Epidermal melanocyte (primary cell): ENCODE measurements at regions not wholly inside any gene's neighbourhood (a gene's known extent, or its start where the extent isn't known, plus 50 kb on each side); places are given as distances from the start of the nearest gene placed in this dataset.
"Not testable (repeated sequence)": the region's sequence is repeated elsewhere in the genome, so short reads cannot be mapped to it uniquely, and the experiment has no call there.

Experiments used
- DNase-seq: peaks from one replicate; pipeline ENCODE4 v3.0.0; 2011; ENCODE audit warnings: low spot score; ENCODE audit not compliant: insufficient read length

GRCh38 chr1:99444211-99444927 is 180.1 kb downstream of the PLPPR4 start:
- not testable (repeated sequence) for DNase-seq

DNA sequence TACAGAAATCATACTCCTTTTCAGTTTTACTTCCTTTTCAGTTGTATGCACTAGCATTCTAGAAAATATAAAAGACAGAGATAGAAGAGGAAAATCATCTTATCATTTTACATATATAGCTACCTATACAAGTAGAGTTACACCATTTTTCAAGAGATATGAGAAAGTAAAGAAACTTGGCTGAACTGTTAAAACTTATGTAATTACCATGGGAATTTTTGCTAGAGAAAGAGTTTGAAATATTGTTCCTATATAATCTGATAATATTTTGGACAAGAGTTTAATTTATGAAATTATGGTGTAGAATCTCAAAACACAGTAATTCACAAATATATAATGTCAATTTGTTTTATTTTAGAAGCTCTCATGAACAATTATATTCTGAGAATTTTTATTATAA is 180.8 kb downstream of the PLPPR4 start:
- no peak for DNase-seq

DNA sequence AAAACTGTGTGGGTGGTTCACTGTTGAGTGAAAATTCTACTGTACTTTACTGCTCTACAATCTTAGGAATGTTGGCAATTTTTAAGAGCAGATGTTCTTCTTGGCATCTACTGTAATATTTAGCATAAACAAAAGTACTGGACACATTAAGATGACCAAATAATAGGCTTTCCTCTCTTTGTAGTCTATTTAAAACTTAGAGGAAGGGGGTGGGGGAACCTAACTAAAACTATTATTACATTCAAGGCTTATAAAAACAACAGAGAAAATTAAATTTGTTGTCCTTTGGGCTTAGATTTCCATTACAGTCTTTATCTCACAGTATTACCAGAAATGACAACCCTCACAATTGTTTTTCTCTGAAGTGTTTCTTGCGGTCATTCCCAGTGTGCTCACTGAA is 181.2 kb downstream of the PLPPR4 start:
- DNase-seq, result no peak

DNA sequence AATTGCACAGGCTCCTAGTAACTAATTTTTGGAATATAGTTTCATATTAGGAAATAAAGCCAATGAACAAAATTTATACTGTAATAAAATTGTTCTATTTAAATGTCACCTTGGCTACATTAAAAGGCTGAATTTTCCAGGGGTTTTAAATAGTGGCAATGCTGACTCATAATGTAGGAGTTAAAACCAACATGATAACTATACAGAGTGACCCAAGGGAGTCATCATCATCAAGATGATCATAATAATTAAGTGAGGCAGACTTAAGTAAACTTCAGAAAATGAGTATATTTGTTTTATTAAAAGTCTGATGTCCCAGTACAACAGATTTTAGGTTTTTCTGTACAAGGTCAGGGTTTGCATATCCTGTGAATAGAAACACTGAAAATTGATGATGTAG is 183.4 kb downstream of the PLPPR4 start:
- no peak for DNase-seq

DNA sequence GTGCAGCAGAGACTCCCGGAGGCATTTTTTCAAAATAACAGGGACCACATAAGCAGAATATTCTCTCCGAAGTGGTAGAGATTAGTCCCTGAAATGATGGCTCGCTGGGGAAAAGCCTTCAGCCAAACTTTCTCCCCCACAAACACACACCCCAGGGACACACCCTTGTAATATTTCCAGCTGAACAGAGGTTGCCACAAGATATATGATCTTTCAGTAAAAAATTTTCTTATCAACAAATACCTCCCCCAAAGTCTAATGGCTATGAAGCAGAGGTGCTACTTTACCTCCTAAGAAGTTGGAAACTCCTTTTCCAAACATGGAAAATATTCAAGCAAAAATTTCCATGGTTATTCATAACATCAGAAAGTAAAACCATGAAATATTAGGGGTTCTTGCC is 190.2 kb upstream of the PALMD start:
- DNase-seq, result no peak

DNA sequence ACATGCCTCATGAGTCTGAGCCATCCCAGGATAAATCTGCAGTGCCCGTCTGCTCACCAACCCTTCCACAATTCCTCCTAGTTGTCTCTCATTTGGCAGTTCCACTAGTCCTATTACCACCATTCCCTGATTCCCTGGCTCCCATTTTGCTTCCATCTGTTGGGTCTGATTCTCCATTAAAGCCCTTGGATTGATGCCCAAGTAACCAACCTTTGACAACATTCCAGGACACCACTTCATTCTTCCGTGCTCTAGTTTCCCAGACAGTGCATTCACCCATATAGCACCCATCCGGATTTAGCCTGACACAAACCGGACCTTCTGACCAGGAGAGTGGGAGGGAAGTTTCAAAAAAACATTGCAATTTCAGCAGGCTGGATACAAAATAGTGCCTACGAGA is 189.4 kb upstream of the PALMD start:
- DNase-seq, result no peak

GRCh38 chr1:99457381-99458165 is 188.3 kb upstream of the PALMD start:
- no peak for DNase-seq

- no peak for DNase-seq
Observed at GRCh38 chr1:99461499-99461898, 184.4 kb upstream of the PALMD start.

- DNase-seq, result no peak
Observed at GRCh38 chr1:99464738-99465137, 181.2 kb upstream of the PALMD start.

GRCh38 chr1:99465176-99465900 is 180.6 kb upstream of the PALMD start:
- no peak for DNase-seq

GRCh38 chr1:99467645-99468044 is 178.3 kb upstream of the PALMD start:
- DNase-seq, result no peak

DNA sequence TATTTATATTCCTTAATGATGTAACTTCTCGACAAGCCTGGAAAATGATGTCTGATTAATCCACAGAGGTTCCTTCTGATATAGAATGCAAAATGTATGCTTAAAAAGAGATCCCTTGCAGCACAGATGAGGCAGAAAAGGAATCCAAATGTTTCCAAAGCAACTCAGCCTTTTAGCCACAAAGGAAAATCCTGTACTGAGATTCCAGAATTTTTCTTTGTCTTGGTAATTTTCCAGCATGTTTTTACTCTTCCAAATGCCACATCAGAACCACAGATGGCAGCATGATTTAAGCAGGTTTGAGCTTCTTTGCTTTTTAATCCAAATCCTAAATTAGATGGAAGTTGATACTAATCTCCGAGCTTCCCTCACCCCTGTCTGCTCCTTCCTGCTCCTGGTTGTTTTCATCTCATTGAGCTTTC is 176.4 kb upstream of the PALMD start:
- no peak for DNase-seq

DNA sequence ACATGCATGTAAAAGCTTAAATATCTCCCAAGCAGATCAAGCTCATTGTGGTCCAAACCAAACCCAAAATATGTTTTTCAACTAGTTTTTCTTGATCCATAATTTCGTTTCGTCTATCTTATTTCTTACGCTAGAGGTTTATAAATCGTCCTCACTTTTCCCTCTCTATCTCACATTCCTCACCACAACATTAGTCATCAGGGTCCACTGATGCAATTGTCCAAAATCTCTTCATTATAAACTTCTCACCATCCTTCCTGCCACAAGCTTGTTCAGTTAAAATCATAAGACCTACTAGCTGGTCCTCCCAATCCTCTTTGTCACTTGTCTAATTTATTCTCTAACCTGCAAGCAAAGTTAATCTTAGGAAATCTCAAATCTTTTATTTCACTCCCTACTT is 173.0 kb upstream of the PALMD start:
- no peak for DNase-seq

DNA sequence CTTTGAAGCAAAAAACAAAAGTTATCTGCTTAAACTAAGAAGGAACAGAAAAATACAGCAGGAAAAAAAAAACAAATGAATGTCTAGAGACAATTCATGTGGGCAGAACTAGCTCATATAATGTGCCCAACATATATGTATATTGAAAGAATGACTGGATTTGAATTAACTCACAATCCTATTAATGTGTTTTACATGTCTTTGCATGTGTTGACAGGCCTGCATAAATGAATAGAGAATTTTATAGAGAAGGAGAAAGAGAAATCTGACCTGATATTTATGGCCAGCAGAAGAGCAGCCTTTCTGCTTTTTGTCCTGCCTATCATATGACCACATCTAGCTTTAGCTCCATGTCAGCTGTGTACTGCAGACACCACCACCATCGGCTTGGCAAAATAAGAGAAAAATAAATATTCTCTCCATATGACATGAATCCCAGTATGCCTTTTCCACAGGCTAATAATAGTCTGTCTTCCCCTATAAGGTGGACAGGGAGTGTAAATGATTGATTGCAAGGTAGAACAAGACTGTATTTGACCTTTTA is 171.5 kb upstream of the PALMD start:
- DNase-seq, result no peak

GRCh38 chr1:99476058-99476457 is 169.9 kb upstream of the PALMD start:
- DNase-seq, result no peak

DNA sequence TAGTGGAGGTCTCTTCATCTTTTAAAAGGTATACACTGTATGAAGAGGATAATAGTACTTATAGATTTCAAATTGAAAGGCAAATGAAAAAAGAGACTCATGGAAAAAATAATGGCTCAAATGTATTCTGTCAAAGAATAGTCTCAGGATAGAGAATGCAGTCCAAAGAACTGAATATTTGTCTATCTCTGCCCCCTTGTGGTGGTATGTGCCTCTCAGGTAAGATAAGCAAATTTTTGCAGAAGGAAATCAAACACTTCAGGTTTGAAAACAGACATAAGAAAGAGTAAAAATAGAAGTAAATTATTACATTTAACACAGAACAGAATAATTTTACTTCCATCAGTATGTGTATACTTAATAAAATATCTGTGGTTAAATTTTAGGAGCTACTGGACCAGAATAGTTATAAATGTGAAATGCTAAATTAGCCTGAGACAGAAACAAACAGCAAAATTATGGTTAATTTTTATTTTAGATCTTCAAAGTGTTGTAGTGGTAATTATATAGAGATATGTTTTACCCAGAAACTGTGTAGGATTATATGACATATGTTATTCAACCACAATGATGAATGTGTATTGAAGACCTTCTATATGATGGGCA is 164.4 kb upstream of the PALMD start:
- peak; percentile 44 for DNase-seq

DNA sequence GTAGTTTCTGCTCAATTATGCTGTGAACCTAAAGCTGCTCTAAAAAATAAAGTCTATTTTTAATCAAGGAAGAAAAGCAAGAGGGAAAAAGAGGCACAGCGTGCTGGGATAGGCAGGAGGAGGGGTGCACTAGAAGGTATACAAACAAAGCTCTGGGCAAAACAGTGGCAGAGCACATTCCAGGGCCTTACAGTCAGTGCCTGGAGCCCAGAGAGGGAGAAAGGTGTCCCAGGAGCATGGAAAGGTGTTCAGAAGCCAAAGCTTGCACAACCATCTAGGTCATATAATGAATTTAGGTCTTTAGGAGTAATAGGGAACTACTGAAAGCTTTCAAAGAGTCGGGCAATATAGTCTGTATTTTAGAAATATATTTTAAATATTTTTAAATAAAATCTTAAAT is 163.6 kb upstream of the PALMD start:
- no peak for DNase-seq

- DNase-seq, result no peak
Observed at GRCh38 chr1:99482750-99483149, 163.2 kb upstream of the PALMD start.

- no peak for DNase-seq
Observed at GRCh38 chr1:99490031-99490430, 155.9 kb upstream of the PALMD start.

GRCh38 chr1:99496067-99496466 is 149.8 kb upstream of the PALMD start:
- DNase-seq, result no peak

DNA sequence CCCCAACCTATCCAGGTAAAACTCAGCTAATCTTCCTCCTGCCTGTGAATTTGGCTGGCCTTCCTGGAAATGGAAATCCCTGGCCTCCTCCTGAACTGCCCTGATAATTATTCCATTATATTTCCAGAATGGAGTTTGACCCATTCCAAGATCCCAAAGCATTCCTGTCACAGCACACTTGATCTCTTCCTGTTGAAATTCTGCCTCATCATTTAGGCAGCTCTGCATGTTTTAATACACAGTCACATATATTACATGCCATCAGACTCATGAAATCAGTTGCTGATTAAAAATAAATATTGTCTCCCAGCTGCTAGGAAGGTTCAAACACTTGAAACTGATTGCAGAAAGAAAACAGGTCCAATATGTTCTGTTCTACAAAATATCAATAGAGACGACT is 148.2 kb upstream of the PALMD start:
- DNase-seq, result no peak

DNA sequence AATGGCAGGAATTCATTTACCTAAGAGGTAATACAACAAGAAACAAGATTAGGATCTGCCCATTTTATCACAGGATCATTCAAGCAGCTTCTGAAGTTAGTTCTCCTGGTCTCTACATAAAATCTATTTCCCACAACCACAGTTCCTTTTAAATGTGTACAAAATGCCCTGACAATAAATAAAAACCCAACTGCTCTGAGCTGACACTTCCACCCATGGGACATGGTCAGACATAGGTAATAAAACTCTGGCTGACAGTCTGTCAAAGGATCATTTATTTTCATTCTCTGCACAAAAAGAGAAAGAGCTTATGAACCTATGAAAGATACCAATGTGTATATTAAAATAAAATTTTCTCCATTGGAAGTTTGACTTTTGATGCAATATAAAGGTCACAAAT is 145.4 kb upstream of the PALMD start:
- DNase-seq, result no peak
